Globus pallidus (tissue), 1 donor: ENCODE measurements at regions not wholly inside any gene's neighbourhood (a gene's known extent, or its start where the extent isn't known, plus 50 kb on each side); places are given as distances from the start of the nearest gene placed in this dataset.

Experiments used
- DNase-seq: peaks from one replicate; pipeline ENCODE4 v3.0.0-alpha.2; 2015; ENCODE audit warnings: low spot score

DNA sequence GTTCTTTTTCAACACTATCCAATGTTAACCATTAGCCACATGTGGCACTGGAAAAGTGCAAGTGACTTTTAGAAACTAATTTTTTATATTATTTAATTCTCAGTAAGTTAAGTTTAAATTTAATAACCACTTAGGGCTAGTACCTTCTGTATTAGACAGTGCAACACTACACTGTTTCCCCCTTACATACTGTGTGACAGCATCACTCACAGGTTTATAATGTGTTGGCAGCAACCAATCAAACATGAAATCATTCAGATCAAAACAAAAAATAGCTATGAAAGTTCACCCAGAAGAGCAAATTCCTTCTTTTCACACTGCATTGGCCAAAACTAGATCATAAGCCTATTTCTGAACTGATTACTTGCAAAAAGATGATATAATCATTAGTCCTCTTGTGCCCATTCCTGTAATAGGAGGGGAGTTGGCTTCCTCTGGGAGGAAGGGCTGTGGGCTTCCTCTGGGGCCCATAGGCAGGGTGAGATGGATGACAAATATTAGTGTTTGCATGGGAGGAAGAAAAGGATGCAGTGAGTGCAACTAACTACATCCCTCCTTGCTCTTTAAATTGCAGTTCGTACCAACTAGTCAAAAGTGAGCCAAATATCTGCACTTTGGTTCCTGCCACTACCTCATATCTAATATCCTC is 708.1 kb upstream of the RGMB start:
- DNase-seq, result no peak

DNA sequence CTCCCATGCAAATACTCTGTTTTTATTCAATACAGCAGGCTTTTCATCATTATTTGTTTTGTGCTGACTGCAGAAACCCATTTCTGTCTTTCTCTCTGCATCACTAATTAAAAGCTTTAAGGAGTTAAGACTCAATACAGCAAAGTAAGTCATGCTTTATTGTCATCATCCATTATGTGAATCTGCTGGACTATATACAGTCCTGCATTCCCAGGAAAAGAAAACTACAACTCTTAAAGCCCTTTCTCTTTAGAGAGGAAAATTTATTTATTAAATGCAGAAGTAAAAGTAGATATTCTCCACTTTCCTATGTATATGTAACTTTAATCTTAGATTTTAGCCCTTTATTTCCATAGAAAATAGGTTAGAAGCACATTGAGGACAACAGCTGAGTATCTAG is 706.6 kb upstream of the RGMB start:
- DNase-seq, result no peak

DNA sequence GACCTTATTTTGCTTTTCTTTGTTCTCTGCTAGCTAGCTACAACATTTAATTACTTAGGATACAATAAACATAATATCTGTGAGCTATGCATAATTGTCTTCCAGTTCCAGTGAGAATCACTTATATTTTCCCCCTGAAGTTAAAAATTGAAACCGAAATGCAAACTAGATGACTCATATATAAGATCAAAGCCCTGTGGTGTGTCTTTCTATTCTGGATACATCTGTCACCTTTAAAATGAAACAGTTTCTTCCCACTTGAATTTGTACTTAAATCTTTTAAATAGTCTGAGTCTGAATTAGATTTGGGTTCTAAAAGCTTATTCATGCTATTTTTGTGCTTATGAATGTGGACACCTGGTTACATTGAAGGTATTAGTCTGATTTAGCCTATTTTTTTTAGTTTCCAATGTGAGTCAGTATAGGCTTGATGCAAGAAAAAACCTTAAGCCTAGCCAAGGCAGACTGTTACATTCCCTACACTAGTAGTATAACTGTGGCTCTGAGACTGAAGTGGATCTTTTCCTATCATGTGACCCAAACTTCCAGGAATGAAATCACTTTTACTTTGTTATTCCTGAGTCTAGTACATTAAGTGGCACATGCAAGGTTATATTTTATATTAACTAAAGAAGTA is 703.5 kb upstream of the RGMB start:
- no peak for DNase-seq

- no peak for DNase-seq
Observed at GRCh38 chr5:98072921-98073320, 700.5 kb upstream of the RGMB start.

DNA sequence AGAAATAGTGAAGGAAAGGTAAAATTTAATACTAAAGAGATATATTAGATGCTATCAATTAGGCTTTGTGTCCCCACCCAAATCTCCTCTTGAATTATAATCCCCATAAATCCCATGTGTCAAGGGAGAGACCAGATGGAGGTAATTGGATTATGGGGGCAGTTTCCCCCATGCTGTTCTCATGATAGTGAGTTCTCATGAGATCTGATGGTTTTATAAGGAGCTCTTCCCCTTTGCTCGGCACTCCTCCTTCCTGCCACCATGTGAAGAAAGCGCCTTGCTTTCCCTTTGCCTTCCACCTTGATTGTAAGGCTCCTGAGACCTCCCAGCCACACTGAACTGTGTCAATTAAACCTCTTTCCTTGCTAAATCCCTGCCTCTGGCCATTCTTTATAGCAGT is 697.0 kb upstream of the RGMB start:
- no peak for DNase-seq

DNA sequence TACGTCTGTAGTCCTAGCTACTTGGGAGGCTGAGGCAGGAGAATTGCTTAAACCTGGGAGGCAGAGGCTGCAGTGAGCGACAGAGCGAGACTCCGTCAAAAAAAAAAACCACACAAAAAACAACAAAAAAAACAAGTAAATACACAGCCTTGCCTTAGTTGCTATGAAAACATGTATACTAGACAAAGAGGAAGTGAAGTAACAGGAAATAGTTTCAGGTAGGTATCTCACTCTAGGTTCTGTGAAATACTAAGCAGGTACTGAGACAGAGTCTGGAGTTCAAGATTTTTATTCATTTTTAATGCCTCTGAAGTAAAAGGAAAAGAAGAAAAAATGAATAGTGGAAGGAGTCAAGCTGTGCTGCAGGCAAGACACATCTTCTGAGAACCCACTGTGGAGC is 687.9 kb upstream of the RGMB start:
- DNase-seq, result no peak

GRCh38 chr5:98095072-98095471 is 678.4 kb upstream of the RGMB start:
- DNase-seq, result no peak

- DNase-seq, result no peak
Observed at GRCh38 chr5:98096155-98096554, 677.3 kb upstream of the RGMB start.

DNA sequence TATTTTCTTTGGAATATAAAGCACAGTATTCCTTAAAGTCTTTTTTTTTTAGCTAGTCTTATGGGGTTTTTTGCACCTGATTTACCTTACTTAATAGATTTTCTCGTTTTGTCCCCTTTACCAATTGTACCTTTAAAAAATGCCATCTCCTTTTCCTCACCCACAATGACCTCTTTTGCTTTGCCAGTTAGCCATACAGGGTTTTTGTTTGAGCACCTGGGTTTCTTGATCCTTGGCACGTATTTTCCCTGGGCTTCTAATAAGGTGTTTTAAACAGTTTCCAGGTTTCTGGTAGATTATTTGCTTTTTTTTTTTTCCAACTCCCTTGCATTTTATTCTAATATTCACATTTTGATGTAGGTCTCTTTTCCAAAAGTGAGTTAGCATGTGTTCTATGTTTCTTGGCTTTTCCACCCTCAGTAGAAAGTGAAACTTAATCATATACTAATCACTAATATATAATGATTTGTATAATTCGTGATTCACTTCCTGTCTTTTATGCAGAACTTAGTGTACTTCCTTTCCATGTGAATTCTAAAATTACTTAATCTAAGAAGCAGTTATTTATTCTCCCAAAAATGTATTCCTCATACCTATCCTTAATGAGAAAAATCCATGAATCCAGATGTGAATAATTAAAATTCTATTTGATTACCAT is 673.9 kb upstream of the RGMB start:
- DNase-seq, result no peak

- no peak for DNase-seq
Observed at GRCh38 chr5:98101131-98101530, 672.3 kb upstream of the RGMB start.

DNA sequence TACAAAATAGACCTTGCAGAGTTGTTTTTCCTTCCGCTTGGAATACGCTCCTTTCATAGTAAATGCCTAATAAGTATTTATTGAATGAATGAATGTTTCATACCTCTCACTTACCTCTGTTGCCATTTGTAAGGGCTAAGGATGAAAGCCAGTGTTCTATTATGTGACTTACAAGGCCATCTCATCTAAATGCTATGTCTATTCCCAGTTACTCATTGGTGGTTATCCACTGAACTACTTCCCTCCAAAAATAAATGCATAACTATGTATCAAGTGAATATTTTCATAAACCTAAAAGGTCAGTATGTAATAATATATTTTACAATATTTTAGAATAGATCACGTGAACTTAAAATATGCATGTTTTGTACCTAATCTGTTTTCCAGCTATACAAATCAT is 670.5 kb upstream of the RGMB start:
- no peak for DNase-seq

DNA sequence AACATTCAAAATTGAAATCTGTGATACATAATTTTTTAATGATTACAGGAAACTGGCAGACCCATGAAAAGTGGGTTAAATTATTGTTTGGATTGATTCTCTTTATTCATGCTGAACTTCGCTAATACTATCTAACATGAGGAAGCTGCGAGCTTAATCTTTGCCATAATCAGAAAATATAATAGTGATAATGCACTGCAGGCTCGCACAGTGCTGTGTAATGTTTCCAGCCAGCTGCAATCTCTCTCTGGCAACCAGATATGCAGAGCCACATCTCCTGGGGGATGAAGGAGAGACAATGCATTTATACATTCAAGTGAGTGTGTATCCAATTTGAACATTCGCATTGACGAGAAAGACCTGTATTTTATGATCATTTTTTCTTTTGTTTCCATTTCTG is 669.7 kb upstream of the RGMB start:
- no peak for DNase-seq

DNA sequence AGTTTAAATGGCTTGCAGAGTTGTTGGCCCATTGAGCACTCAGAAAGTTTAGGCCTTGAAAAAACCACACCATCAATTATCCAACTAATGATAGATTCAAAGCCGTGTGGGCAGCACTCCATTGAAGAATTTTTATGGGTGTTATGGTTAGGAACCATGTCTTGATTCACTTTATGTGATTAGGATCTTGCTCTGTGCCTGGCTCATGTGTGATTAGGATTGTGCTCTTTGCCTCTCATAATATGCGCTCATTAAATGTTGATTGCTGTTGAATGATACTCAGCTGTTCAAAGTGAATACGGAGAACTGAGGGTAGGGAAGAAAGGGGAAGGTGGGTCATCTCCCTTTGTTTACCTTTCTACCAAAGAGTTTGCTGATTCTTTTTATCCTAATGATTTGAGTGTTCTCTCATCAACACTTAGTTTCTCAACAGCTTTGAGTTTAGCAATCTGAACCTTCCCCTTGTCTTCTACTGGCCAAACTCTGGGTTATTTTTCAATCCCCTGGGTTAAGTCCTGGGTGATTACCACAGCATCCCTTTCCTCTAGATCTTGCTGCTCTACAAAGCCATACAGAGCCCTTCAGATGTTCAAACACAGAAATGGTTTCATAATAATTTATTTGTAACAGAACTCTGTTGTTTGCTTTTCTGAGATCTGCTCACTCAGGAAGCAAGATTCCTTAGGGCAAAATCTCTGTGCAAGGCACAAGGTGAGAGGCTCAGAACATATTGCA is 668.8 kb upstream of the RGMB start:
- no peak for DNase-seq

GRCh38 chr5:98105681-98106080 is 667.8 kb upstream of the RGMB start:
- DNase-seq, result no peak

DNA sequence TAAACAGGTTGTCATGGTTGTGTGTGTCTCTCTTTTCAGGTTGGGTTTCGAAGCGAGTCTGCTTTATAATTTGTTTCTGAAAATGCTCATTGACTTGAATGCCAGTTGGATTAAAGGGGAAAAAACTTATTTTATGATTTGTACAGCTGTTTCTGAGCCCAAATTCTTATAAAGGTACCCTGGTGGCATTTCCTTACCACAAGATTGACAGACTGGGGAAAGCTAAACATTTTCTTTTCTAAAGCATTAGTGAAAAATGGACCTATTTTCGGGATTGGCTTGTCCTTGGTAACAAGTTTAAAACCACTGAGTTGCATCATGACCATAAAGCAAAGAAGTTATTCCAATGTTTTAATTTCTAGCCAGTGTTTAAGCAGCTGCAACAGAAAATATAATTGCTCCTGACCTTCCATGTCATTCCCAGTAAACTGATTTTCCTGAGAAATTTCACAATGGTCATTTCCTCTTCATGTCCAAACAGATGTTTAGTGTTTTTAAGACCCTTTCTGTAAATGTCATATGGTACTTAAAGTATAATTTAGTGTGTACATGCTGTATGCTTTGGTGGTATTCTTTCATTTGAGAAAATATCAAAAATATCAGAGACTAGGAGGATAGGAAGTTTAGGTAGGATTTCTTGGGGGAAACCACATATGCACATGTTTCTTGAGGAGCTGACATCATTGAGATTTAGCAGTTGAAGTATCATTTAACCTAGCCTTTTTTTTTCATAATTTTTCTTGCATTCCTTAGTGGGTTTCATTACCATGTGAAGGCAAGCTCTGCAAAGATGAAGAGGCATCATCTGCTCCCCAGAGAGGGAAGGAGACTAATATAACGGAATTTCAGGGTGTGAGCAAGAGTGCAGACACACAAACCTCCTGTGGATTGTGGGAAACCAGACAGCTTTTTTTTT is 667.1 kb upstream of the RGMB start:
- no peak for DNase-seq

DNA sequence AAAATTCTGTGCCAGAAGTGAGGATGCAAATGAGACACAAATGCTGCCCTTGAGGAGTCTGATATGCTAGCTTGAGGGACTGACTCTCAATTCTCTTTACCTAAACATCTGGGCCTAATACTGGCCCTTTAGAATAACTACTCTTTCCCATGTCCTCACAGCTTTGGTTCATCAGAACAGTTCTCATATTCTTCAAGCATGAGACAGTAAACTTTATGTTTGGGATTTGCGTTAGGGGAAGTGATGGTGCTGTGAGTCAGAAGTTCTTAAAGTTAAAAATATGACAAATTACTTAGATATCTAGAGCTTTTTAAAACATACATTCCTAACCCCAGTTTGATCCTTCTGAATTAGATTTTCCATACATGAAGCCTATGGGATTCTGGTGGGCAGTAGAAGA is 665.0 kb upstream of the RGMB start:
- DNase-seq, result no peak

GRCh38 chr5:98109561-98110006 is 663.9 kb upstream of the RGMB start:
- peak; percentile 6 for DNase-seq

DNA sequence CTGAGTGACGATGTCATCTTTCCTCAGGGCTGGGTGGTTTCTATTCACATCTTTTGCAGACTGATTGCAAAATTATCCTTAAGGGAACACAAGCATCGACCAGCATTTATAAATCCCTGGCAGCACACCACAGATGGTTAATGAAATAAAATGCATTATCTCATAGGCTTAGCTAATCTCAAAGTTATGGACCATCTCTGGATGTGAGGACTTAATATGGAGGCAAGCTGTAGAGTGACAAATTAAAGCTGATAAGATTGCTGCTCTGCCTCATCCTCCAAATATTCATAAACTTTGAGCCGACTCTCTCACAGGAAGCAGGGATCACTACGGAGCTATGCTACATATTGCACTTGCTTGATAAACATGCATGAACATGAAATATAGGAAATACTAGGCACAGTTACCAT is 663.2 kb upstream of the RGMB start:
- DNase-seq, result no peak

DNA sequence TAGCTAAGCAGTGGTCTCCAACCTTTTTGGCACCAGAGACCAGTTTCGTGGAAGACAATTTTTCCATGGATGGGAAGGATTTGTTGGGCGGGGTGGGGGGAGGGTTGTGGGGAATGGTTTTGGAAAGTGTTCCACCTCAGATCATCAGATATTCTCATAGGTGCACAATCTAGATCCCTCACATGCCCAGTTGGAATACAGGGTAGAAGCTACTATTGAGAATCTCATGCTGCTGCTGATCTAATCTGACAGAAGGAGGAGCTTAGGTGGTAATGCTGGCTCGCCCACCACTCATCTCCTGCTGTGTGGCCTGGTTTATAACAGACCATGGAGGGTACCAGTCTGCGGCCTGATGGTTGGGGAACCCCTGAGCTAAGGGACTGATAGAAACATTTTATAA is 662.7 kb upstream of the RGMB start:
- no peak for DNase-seq

GRCh38 chr5:98111686-98112085 is 661.8 kb upstream of the RGMB start:
- DNase-seq, result no peak

GRCh38 chr5:98121036-98121936 is 652.2 kb upstream of the RGMB start:
- DNase-seq, result no peak
